Inferior parietal cortex (tissue), 1 donor: ENCODE measurements at regions not wholly inside any gene's neighbourhood (a gene's known extent, or its start where the extent isn't known, plus 50 kb on each side); places are given as distances from the start of the nearest gene placed in this dataset.
"Not testable (repeated sequence)": the region's sequence is repeated elsewhere in the genome, so short reads cannot be mapped to it uniquely, and the experiment has no call there.

Experiments used
- DNase-seq: peaks from one replicate; pipeline ENCODE4 v3.0.0-alpha.2; 2016; ENCODE audit errors: extremely low spot score

DNA sequence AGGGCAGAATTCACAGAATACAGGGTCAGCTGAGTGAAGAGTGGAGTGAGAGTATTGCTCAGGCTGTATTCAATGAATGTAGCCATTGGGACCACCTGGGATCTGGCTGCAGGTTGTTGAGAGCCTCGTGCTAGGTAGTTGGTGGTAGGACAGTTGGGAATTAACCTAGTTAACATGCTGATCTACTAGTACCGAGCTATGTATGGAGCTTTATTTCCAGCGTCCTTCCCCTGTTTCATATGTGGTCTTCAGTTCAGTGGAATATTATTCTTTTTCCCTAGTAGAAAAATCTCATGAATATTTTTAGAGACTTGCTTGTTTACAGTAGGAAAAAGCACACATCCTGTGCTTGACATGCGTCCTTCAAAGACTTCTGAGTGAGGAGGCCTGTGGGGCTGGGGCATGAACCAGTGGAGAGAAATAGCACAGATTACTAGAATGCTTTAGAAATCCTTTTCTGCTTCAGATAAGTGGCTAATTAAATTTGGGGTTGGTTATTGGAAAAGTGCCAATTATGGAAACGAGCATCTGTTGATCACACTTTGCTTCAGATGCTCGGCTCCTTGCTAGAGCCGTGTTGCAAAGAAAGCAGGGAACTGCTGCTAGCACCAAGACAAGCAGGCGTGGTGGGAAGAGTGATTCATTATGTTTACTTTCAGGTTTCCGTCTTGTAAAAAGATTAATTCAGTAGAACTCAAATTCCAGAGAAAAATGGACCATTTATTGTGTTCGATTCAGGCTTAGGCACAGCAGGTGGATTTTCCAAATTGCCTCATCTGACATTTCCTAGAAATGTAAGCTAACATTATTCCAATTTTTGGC is 53.6 kb downstream of the ARF6 start:
- peak; percentile 57 for DNase-seq

DNA sequence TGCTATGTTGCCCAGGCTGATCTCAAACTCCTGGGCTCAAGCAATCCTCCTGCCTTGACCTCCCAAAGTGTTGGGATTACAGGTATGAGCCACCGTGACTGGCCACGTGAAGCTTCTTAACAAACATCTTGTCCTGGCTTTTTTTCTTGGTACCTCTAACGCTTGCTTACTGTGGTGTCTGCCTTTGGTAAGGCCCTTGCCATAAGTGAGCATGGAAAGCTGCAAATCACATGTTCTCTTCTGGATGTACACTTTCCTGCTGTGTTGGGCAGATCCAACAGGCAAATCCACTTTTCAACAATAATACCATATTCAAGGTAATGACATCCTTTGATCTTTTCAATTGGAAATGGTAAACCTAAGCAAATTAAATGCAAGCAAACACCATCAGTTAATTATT is 54.6 kb downstream of the ARF6 start:
- DNase-seq, result no peak

DNA sequence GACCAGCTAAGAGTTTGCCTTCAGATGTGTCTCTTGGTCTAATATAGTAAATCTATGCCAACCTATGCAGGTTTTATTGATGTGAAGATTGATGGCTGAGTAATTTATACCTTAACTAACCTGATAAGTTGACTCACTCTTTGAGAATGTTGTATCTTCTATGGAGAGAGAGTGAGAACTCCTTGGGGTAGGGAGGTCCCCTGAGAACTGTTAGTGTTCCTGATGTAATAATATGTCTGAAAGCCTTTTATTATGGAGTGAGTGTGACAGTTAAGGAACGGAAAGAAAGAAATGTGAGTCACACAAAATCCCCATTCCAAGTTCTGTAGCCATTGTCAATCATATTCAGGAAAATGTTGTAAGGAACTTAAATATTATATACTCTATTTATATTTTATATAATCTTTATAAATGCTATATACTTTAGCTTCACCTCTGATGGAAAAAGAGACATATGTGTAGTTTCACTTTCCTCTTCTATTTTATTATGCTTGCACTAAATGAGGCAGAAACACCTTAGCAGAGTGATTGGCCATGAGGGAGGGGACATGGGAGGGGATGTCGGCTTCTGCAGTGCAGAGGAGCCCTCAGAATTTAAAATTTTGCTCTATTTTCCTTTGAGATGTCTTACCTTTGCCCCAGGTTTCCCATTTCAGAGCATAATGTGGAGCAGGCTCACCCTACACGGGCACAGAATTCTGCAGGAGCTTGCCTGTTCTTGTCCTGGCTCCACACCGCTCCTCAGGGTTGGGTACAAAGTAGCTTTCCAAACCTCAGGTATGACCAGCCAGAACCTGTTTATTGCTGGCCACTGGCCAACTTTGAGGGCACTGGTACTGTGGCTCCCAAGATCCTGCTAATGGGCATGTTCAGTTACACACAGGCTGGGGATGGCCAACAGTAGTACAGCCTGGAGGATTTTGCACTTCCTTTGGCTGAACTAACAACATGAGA is 57.7 kb downstream of the ARF6 start:
- DNase-seq, result no peak

DNA sequence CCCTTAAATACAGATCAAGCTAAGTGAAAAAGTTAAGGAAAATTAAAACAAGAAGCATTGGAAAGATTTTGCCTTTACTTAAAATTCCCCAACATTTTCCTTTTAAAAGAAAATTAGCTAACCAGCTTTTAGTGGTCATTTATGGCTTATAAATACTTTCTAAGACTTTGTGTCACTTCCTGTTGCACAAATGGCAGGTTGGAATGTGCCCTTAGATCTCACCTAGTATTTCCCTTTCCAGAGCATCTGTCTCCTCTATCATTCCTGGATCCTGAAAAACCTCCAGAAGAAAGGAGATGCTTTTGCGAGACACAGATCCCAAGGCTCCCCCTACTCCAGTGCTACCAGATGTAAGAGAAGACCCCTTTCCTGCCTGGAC is 58.3 kb downstream of the ARF6 start:
- DNase-seq, result no peak

DNA sequence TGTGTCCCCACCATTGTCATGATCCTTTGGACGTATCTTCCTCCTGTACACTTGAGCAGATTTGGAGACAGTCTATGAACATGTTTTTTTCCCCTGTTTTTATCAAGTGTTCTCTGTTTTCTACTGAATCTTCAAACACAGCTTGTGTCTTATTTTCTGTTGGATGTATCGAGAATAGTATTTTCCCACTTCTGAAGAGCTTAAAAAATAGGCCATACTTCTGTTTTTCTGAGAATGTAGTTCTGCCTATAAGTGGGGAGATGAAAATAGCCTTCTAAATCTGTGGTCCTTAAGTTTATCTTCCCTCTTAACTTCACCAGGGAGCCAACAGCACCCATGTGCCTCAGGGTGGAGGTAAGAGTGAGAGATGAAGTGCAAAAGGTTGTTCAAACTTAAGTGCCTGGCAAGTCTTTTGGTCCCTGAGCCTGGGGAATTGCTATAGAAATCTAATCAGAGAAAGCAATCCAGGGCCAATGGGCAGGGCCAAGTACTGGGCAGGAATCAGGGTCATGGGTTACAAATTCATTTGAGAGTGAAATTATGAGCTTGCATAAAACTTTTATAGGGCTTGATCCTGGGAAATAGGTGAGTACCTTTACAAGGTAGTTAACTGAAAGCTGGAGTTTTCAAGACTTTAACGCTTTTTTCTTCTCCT is 58.9 kb downstream of the ARF6 start:
- no peak for DNase-seq

DNA sequence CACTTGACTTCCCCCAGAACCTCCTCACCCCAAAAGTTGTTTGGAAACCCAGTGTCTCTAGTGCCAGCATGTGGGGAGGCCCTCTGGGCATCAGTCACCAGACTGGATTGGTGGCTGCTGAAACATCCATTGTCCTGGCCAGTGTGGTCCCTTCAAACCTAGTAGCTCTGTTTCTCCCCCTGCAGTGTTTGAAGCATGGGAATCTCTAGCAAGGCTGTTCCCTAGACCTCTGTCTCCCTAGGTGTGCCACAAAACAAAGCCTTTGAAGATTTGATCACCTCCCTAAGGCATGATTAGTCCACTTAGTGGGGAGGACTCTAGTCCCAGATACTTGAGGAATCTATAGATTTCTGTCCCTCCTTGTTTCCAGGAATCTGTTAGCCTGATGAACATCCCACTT is 60.3 kb downstream of the ARF6 start:
- no peak for DNase-seq

DNA sequence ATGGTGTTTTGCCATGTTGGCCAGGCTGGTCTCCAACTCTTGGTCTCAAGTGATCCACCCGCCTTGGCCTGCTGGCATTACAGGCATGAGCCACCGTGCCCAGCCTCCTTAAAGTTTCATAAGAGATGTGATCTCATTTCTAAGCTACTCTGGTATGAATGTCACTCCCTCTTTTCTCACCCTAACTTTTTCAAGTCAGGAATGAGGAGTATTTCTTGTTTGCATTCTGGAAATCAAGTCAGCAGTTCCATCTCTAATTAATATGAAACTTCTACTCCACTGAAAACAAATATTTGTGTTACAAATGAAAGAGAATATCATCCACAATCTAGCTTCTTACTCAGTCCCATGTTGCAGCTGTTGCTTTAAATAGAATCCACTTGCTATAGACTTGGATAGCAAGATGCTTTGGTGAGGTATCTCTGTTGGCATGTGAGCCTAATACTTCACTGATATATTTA is 61.3 kb downstream of the ARF6 start:
- DNase-seq, result no peak

DNA sequence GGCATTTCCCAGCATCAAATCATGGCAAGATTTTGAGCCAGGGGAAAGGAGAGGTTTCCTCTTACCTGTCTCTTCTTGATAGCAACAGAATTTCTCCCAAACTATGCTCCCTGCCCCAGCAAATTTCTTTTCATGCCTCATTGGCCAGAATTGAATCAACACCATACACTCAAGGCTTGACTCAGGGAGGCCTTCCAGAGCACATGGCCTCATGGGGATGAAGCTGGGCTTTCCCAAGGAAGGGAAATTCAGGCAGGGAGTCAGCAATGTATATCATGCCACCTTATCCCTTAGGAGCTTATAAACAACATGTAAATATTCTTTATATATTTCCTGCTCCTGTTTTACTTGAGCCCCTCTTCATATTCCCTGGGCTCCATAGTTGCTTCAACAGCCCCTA is 62.1 kb downstream of the ARF6 start:
- no peak for DNase-seq

DNA sequence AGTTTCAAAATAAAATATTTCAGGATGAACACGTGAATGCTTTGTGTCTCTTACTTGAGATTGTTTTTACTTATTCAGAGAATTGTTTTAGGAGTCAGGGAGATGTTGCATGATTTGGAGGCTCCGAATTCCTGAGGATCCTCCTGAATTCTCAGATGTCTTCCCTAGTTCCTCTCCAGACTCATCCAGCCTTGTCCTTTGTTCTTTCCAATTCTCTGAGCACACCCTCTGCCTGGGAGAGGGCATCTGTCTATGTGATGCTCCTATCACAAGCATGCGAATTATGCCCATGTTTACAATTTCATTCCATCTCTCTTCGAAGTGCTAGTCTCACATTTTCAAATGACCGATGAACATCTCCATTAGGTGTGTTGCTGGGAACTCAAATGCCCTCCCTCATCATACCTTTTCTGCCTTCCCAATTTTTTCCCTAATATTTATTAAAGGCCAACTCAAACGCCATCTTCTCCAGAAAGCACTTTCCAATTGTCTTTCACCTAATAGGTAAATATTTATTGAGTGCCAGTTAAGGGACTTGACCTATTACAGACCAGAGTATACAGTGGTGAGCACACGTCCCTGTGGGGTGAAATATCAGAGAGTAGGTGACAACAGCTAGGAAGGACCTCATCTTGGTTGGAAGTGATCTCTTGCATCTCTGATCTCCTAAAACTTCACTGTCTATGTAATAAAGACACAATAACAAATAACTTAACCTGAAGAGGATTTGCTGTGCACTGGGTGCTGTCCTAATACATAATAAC is 64.4 kb downstream of the ARF6 start:
- no peak for DNase-seq

DNA sequence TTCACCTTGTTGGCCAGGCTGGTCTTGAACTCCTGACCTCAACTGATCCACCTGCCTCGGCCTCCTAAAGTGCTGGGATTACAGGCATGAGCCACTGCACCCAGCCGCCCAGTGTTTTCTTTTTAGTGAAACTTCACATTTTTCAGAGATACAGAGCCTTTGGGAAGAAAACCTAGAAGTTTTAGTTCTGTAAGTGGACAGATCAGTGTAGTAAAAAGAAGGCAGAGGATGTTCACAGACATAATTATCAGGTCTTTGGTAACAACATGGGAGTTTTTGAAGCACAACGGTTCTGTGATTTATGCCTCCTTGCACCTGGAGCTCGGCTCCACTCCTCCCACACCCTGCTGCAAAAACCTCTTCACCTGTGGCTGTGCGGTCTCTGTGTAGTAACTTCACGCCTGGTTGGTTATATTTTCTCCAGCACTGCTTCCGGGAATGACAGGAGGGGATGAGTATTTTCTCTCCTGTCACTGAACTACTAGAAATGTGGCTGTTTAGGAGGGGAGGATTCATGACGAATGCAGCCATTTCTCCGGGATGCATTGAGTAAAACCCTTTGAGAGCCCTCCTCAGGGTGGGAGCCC is 67.0 kb downstream of the ARF6 start:
- DNase-seq, result no peak

DNA sequence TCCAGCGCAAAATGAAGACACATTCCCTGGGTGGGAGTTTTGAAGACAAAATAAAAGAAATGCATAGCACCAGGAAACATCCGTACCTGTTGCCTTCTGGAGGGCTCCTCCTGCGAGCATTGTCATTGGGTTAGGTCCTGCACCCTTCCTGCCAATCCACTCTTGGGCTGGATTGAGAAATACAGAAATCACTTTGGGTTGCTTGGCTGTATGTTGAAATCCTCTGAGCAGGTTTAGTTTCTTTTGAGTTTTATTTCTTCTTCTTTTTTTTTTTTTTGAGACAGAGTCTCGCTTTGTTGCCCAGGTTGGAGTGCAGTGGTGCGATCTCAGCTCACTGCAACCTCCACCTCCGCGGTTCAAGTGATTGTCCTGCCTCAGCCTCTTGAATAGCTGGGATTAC is 67.6 kb downstream of the ARF6 start:
- DNase-seq, result no peak

DNA sequence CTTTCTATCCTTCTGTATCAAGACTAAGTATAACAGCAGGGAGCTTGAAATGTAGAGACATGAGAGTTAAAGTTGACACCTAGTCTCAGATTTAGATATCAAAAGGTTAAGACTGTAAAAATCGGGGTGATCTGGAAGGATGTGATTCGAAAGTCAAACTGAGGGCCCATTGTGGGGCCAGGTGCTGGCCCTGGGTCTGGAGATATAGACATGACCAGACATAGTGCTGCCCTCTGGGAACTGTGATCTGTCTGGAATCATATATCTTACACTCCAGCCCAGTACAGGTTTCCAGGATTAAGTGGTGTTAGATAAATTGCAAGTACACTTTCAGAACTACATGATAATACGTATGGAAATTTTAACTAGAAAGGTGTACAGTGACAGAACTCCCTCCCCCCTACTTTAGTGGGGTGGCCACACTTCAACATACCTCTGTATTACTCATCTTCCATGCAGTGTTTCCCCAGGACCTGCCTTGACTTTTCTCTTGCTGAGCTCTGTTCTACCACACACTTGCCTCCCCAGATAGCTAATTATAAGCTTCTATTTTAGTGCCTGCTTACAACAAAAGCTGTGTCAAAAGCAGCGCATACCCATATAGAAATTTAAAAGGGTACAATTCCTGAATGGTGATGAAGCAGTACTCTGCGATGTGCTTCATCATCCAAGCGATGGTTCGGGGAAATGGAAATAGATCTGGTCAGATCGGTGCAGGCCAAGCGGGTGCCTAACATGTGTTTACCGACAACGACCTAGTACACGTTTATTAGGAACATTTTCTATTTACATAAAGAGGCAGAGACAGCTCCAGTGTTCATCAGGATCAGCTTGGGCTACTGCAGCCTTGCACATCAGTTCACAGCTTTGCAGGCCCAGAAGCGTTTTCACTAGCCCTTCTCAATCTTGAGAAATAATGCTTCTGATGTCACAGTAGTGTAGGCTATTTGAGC is 68.7 kb downstream of the ARF6 start:
- DNase-seq, result peak; percentile 18

DNA sequence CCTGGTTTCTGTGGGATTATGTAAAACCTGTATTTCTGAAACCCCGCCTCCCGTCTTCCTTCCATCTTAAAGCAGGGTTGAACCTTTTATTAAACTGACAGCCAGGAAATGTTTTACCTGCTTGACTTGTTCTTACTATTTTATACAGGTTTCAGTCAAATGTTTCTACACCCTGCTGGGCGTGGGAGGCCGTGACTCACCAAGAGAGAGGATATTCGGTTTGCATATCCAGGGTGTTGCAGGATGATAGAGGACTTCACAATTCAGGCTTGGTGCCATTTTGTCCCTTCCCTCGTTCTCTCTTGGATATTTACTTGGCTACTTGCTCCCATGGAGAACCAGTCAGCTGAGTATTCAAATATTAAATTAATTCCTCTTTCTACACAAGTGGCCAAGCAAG is 69.7 kb downstream of the ARF6 start:
- DNase-seq, result peak; percentile 43

DNA sequence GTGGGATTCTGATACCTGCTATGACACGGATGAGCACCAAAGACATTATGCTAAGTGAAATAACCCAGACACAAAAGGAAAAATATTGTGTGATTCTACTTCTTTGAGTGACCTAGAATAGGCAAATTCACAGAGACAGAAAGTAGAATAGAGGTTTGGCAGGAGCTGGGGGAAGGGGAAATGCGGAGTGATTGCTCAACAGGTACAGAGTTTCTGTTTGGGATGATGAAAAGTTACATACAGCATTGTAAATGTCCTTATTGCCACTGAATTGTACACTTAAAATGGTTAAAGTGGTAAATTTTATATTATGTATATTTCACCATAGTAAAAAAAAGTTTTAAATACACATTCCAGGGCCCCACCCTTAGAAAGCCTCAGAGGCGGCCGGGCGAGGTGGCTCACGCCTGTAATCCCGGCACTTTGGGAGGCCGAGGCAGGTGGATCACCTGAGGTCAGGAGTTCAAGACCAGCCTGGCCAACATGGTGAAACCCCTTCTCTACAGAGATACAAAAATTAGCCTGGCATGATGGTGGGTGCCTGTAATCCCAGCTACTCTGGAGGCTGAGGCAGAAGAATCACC is 72.3 kb downstream of the ARF6 start:
- not testable (repeated sequence) for DNase-seq

DNA sequence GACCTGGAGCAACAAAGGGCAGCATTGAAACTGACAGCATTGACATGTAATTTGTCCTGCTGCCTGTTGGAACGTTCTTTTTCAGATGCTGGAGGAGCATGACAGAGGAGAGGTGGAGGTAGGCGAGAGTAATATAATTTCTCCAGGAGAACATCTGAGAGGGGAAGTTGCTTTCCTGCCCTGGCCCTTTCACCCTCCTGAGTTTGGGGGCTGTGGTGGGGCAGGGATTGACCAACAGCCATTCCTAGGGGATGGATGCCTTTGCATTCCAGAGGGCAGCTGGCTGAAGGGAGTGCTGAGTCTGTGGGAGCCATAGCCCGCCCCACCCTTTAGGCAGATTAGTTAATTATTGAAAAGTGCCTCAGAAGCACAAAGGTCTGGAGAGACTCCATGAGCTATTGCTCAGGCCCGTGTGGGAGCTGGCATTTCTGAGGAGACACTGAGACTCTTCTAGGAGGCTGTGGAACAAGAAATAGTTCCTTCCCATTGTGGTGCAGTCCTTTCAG is 73.5 kb downstream of the ARF6 start:
- no peak for DNase-seq

DNA sequence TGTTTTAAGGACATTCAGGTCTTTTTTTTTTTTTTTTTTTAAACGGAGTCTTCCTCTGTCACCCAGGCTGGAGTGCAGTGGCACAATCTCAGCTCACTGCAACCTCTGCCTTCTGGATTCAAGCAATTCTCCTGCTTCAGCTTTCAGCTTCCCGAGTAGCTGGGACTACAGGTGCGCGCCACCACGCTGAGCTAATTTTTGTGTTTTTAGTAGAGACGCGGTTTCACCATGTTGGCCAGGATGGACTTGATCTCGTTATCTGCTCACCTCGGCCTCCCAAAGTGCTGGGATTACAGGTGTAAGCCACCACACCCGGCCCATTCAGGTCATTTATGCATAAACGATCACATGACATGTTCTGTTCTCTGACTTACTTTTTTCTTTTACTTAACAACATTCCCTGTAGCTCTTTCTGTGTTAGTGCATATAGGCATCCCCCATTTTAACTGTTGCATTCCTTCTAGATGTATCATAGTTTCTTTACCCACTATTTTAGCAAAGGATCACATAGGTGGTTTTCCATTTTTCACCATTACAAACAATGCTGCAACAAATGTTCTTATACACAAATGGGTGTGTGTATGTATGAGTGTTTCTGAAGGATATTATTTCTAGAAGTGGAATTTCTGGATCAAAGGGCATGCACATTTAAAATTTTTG is 74.2 kb downstream of the ARF6 start:
- no peak for DNase-seq

DNA sequence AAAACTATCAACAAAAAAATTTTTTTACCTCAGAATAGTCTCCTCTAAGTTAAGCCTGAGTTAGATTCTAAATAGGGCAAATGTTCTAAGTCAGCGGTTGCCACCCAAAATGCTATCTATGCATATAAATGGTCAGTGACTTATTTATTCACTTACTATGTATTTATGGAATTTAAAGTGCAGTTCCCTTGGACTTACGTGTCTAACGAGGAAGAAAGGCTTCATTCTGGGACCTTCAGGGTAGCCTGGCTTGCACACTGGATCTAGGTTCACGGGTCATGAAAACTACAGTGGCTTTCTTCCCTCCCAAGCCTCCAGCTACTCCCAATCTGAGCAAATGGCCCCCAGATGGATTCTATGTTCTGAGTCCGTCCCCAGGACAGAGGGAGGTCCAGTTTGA is 77.1 kb downstream of the ARF6 start:
- no peak for DNase-seq

DNA sequence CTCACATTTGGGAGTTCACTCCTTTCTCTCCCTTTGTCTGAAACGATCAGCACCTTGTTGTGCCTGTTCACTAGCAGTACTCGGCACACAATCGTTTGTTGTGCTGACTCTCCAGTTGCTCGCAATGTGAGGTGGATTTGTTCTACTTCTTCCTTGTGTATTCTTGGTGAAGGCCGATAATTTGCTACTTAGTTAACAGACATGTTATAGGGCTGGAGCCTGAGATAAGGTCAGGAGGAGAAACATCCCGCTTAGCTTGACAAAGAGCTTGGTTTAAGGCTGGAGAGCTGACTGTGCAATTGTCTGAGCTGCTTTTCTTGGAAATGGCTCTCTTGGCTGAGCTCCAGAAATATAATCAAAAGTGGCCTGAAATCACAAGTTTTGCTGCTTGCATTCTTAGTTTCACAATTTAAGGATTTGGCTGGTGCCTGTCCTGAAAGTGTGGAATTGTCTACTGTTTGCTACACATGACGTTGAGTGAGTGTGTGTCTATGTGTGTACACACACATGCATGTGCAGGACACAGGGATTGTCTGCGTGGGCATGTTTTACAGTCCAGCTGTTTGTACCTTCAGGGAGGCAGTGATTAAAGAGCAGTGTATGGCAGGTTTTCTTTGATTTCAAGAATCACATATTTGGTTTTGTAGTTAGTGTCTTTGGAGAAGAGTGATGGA is 77.7 kb downstream of the ARF6 start:
- peak; percentile 34 for DNase-seq
